NCI-H128 (cell line): ENCODE measurements at regions not wholly inside any gene's neighbourhood (a gene's known extent, or its start where the extent isn't known, plus 50 kb on each side); places are given as distances from the start of the nearest gene placed in this dataset.
"Not testable (repeated sequence)": the region's sequence is repeated elsewhere in the genome, so short reads cannot be mapped to it uniquely, and the experiment has no call there.

Experiments used
- DNase-seq: peaks from one replicate; lab custom pipeline; 2025; ENCODE audit not compliant: unreplicated experiment; lab: John Stamatoyannopoulos, UW

GRCh38 chr5:168121138-168121494, 170.3 kb upstream of the WWC1 start:
- DNase-seq, result no peak

- DNase-seq, result no peak
These were observed 167.6 kb upstream of the WWC1 start for GRCh38 chr5:168123631-168124528.

GRCh38 chr5:168125445-168126199, 165.8 kb upstream of the WWC1 start:
- DNase-seq, result no peak

GRCh38 chr5:168126606-168127005, 164.8 kb upstream of the WWC1 start:
- DNase-seq, result no peak

- DNase-seq, result no peak
These were observed 163.3 kb upstream of the WWC1 start for GRCh38 chr5:168128111-168128510.

GRCh38 chr5:168128557-168128956, 162.9 kb upstream of the WWC1 start:
- DNase-seq, result no peak

GRCh38 chr5:168131519-168131918, 159.9 kb upstream of the WWC1 start:
- no peak for DNase-seq

GRCh38 chr5:168132241-168132641, 159.2 kb upstream of the WWC1 start:
- no peak for DNase-seq

GRCh38 chr5:168135897-168136296, 155.5 kb upstream of the WWC1 start:
- no peak for DNase-seq

- no peak for DNase-seq
These were observed 155.1 kb upstream of the WWC1 start for GRCh38 chr5:168136340-168136739.

- no peak for DNase-seq
These were observed 154.2 kb upstream of the WWC1 start for GRCh38 chr5:168137265-168137664.

- no peak for DNase-seq
These were observed 151.2 kb upstream of the WWC1 start for GRCh38 chr5:168140241-168140640.

GRCh38 chr5:168142402-168142801, 149.0 kb upstream of the WWC1 start:
- no peak for DNase-seq

- not testable (repeated sequence) for DNase-seq
These were observed 147.9 kb upstream of the WWC1 start for GRCh38 chr5:168143521-168143920.

GRCh38 chr5:168147106-168147505, 144.3 kb upstream of the WWC1 start:
- DNase-seq, result no peak

- no peak for DNase-seq
These were observed 143.7 kb upstream of the WWC1 start for GRCh38 chr5:168147568-168148360.

- no peak for DNase-seq
These were observed 140.4 kb upstream of the WWC1 start for GRCh38 chr5:168151041-168151440.

- no peak for DNase-seq
These were observed 138.8 kb upstream of the WWC1 start for GRCh38 chr5:168152660-168153059.

- DNase-seq, result no peak
These were observed 138.1 kb upstream of the WWC1 start for GRCh38 chr5:168153263-168153875.

- no peak for DNase-seq
These were observed 137.6 kb upstream of the WWC1 start for GRCh38 chr5:168153876-168154270.

- no peak for DNase-seq
These were observed 135.9 kb upstream of the WWC1 start for GRCh38 chr5:168155585-168155984.
